ENCODE measurements at regions not wholly inside any gene's neighbourhood (a gene's known extent, or its start where the extent isn't known, plus 50 kb on each side); places are given as distances from the start of the nearest gene placed in this dataset.

- TF ChIP-seq CTCF (IDR thresholded peaks at IDR 0.05 in 2 of 3, conservative IDR thresholded peaks at IDR 0.05 in 1 of 3; ENCODE audit: borderline replicate concordance in 1 of 3, insufficient read depth in 1 of 3, low read depth in 2 of 3, low read length in 2 of 3) (no peak), SIN3A (IDR thresholded peaks at IDR 0.05; ENCODE audit: low read depth) (no peak), SRF (IDR thresholded peaks at IDR 0.05; ENCODE audit: low read depth) (no peak), POLR2AphosphoS5 (IDR thresholded peaks at IDR 0.05; ENCODE audit: low read depth, low read length) (no peak), POLR2A (IDR thresholded peaks at IDR 0.05; ENCODE audit: borderline replicate concordance, extremely low read depth, insufficient read depth, insufficient read length) (no peak), JUND (IDR thresholded peaks at IDR 0.05) (no peak)
These were observed 188.5 kb upstream of the RBMS3 start for GRCh38 chr3:29092348-29092747.

Measured in HCT116 (cell line).